ENCODE measurements at regions not wholly inside any gene's neighbourhood (a gene's known extent, or its start where the extent isn't known, plus 50 kb on each side); places are given as distances from the start of the nearest gene placed in this dataset.

DNA sequence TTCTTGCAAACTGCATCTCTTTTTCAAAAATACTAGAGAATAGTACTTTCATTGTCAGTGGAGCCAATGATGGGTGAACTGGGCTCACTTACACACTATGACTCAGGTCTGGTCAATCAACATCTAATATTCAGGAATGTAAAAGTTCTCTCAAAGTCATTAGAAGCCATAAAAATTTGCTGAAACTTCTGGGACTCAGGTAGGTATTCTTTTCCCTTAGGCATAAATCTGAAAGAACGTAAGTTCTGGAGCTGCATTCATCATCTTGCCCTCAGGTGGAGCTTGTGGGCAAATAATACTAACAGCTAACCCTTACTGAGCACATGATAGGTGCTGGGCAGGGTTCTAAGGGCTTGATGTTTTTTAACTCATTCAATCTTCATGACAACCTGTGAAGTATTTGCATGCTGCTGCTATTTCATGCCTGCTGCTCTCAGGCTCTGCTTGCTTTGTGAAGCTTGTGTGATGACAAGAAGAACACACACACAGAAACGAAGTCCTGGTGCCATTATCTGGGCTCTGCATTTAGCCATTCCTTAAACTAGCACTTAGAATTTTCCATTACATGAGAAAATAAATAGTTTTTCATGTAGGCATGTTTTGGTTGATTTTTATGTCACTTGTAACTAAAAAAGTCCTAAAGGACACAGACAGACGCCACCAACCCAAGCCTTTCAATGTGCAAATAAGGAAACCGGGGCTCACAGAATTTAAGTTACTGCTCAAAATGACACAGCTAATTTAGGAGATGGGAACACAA, 394.2 kb upstream of the LYPLAL1 start:
- no peak for FAIRE-seq

DNA sequence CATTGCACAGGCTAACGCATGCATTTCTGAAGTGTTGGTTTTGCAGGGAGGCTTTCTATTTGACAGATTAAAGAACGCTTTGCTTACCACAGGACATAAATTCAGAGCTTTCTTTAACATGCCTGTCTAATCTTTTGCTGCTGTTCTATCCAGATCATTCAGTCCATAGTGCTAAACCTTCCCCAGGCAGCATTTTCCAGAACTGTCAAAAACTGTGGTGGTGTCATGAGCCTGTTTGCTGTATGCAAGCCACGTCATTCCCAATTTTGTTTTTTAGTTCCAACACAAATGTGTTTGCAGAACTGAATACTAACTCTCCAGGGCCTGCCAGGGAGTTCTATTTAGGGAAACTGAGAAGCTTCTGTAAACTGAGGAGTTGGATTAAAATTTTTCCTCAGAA, 390.5 kb upstream of the LYPLAL1 start:
- no peak for FAIRE-seq

DNA sequence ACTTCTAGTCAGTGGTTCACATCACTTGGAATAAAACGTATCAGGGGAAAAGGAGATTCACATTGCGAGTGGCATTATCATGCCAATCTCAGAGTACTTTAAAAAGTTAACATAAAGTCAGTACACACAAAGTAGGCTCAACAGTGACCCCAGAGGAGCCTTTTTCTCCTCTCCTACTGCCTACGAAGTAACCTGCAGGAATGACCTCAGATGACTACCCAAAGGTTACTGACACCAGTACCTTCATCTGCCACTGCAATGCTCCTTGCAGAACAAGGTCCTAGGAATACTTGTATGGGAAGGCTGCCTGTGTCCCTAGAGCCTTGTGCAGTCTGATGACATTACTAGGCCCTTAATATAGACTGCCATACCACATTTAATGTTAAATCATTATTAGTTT, 389.8 kb upstream of the LYPLAL1 start:
- no peak for FAIRE-seq

DNA sequence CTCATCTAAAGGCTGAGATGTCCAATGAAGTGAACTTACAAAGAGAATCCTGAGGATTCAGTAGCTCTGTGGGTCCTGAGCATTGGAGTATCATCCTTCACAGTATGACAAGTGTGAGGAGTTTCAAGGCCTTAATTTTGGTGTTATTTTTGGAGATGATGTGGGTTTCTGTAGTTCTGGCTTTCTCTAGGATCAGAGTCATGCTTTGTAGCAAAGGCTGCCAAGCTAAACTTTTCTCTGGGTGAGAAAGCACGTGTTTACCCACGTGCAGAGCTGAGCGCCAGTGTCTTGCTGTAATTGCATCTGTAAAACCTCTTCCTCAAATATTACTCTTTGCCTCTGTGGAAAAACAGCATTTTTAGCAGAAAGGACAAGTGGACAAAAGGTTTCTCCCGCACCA, 387.8 kb upstream of the LYPLAL1 start:
- FAIRE-seq: no peak

DNA sequence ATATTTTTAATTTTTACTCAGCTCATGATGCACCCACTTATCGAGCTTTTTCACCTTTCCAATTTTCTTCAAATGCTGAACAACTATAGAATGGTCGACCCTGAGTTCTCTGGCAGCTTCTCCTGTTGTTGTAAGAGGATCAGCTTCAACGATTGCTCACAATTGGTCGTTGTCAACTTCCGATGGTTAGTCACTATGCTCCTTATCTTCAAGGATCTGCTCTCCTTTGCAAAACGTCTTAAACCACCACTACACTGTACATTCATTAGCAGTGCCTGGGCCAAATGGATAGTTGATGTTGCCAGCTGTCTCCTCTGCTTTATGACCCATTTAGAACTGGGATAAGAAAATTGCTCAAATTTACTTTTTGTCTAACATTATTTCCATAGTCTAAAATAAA, 385.9 kb upstream of the LYPLAL1 start:
- no peak for FAIRE-seq

DNA sequence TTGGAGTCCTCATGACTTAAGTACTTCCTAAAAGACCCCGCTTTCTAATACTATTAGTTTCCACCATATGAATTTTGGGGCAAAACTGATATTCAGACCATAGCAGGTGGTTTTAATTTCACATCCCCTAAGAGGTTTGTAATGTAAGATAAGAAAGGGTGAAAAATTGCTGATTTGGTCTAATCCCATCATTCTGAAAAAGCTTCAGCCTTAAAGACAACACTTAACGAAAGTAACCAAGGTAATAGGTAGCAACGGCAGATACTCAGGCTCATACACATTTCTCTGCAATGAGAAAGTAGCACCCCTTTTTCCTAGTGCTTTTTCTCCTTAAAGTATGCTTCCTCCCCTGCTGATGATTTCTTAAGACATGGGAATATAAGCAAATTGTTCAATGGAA, 376.9 kb upstream of the LYPLAL1 start:
- FAIRE-seq: no peak

DNA sequence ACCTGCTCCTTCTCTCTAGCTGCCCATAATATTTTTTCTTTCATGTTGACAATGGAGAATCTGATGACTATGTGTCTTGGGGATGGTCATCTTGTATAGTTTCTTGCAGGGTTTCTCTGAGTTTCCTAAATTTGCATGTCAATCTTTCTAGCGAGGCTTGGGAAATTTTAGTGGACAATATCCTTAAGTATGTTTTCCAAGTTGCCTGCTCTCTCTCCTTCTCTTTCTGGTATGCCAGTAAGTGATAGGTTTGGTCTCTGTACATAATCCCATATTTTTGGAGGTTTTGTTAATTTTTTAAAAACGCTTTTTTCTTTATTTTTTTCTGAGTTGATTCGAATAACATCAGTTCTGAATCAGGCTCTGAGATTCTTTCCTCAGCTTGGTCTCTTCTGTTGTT, 370.9 kb upstream of the LYPLAL1 start:
- no peak for FAIRE-seq

DNA sequence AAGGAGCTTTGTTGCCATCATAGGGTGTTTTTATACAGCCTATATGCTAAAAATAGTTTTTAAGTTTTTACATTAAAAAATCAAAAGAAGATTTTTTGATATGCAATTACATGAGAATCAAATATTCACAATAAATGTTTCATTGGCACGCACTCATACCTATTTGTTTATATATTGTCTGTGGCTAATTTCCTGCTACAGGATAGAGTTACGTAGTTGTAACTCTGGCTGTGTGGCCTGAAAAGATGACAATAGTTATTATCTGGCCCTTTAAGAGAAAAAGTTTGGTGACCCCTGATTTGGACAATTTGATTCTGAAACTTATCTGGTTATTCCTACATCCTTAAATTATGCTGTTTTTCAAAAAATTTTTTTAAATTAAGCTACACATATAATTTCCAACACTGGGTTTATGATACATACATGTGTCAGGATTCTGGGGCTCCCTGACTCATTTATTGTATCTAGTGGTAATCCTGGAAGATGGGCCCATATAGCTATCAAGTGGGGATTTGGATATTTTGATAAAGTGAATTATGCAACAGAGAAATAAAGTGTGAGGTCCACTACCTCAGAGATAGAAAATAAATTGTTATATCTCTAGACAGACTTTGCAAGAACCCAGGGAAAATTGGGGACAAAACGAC, 370.2 kb upstream of the LYPLAL1 start:
- no peak for FAIRE-seq

DNA sequence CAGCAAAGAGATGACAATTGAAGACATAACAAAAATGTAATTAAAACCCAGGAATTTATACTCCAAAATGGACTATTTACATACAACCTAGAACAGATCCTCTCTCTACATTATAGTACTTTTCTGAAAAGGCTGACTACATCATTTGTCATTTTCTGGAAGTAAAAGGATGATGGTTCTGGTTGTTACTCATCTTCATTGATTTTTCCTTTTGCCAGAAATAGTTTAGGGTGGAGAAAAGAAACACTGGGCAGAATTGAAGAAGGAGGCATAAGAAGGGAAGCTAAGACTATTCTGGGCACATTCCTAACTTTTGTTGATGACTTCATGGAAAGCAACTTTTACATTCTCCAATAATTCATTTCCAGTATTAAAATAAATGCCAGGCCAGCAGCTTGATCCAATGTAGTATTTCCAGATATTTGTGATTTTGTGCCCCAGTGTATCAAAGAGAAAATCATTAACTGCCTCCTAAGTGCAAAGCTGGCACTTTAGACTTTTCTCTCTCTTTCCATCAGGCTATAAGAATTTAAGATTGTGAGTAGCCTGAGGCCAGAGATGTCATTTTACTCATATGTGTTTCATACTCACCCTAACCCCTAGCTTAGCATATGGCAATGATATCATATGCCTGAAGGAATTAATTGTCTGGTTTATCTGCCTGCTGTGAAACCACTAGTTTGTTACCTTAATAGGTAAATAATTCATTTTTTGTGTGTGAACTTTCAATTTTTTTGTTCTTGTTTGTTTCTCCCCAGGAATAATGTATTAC, 369.5 kb upstream of the LYPLAL1 start:
- FAIRE-seq: no peak

DNA sequence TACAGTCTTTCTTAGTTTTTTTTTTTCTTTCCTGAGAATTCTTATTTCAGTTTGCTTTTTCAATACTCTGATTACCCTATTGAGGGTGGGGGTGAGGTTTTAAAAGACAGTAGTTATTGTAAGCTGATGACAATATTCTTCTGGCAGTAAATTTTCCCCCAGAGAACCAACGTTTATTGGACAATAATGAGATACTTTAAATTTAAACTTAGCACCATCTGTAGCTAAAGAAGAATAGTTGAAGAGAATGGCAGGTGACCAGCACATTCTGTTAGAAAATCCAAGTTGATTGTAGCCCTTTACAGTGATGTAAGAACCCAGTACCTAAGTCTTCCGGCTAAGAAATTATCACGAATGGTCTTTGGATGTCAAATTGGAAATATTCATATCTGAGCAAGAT, 364.6 kb upstream of the LYPLAL1 start:
- FAIRE-seq: no peak

DNA sequence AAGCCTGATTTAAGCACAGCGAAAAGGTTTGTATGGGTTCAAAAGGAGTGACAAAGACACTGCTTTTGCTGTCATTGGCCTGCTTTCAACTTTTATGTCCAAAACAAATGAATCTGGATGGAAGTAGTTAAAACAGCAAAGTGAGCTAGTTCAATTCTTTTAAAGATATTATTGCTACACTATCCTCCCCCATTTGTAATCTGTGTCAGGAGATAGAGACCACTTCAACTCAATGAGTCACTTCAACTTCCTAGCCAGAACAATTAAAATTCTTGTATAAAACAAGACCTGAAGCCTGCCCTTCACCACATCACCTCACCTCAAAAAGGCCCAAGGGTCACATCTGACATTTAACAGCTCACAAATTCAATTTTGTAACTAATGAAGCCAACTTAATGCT, 364.1 kb upstream of the LYPLAL1 start:
- no peak for FAIRE-seq

DNA sequence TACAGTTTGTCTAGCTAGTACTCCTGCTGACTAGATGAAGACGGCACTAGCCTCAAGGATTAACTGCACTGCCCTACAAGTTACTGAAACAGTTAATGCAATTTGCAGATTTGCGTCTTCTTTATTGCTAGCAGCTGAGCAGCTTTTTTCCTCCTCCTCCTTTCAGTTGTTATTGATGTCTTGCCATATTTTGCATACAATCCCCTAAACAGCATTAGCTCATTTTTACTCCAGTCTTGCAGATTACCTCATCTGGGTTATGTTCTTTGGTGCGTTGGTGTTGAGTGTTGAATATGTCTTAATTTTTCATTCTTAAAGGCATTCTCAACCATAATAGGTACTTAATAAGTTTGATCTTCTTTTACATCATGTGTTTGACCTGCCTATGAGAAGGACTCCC, 363.4 kb upstream of the LYPLAL1 start:
- FAIRE-seq: peak; percentile 89

DNA sequence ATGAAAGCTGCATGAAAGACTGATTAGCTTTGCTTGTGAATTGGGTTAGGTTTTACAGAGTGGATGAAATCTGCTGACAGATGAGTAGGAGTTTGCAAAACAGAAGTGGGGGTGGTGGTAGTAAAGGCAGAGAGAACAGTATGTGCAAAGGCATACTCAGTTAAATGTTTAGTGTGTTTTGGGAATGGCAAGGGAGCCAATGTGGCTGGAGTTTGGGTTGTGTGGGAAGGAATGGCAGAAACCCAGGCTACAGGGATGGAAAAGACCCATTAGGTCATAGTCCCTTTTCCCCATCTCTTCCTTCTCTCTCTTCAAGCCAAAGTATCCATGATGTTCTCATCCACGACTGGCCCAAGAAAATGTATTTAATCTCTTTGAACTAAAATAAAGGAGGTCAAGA, 362.2 kb upstream of the LYPLAL1 start:
- FAIRE-seq: no peak

DNA sequence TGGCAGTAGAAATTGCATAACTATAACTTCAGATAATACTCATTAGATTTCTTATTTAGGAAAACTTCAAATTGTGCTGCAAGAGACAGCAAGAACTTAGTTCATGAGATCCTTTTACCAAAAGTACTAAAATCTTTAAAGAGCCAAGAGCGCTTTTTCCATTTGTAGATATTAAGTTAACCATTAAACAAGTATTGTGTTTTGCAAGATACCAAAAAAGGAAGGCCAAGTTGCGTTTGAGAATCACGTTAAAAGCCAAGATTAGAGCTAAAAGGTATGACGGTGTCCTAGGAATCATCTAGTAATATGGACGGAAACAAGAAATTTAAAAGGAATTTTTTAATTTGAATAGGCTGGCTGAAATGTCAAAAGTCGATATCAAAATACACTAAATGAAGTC, 361.3 kb upstream of the LYPLAL1 start:
- no peak for FAIRE-seq

DNA sequence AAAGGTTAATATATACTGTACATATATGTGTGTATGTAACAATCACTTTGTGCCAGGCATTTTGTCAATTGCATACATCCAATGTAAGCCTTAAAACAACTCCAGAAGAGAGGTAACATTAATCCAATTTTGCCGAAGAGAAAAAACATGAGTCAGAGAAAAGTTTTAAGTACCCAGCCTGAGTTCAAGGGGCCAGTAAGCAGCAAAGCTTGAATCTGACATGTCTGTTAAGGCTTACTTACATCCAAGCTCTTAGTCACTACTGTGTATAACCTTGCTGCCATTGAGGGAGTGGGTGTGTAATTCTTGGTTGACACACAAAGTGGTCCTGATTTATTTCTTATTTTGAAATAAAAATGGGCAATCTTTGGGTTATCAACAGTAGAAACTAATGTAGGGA, 360.4 kb upstream of the LYPLAL1 start:
- no peak for FAIRE-seq

DNA sequence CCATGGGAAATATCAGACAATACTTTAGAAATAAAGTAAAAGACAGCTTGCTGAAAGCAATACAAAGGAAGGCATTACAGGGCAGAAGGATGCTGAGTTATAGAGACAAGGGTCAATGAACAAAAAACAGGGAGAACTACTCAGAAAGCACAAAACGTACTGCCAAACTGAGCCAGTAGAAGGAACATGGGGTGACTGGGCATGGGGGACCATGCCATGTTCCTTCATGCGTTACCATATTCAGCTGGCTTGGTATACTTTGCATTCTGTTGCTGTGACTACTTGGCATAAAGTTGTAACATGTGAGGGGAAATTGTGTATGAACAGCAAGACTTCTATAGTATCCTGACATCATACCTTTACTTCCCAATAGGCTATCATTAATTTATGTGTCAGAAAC, 358.6 kb upstream of the LYPLAL1 start:
- no peak for FAIRE-seq

DNA sequence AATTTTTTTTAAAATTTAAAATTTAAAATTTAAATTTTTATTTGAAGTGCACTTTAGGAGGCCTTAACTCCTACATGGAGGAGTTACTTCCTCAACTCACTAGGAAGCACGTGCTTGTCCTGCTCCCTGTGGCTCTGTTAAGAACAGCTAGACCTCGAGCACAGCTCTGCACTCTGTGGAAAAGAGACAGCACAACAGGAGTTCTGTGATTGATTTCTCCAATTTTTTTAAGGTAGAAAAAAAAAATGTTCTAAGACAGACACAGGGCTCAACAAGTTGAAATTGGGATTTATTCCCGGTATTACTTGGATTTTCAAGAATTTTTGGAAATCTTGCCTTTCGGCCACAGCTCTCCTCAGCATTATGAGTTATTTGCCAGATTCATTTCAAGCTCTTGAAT, 356.6 kb upstream of the LYPLAL1 start:
- FAIRE-seq: no peak

DNA sequence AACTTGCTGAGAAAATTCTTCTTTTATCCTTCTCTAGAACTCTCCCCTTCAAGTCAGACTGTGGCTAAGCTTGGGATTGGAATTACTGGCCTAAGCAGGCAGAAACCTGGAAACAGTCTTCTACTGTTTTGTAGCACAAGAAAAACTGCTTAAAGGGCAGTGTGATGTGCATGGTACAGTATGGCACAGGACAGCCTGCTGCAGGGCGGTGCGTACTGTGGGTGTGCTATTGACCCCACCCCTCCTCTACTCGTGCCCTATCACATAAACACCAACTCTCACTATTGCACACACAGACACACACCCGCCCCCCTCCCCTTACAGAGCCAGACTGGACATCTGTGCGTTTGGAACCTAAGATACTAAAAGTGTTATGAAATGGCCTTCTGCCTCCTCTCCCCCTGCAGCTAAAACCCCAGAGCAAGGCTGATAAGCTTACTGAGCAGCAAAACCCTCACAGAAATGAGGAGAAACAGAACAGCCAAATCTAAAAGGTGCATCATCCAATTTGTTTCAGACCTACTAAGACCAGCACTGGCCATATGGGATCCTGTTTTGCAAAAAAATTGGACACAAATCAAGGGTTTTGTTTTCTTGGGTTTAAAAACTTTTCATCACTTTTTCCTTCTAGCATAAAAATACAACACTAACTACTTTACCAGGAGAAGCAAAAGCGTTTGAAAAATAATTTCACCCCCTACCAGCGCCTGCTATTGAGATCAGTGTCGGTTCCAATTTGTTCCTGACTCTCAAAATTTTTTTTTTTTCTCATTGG, 355.8 kb upstream of the LYPLAL1 start:
- FAIRE-seq: no peak

DNA sequence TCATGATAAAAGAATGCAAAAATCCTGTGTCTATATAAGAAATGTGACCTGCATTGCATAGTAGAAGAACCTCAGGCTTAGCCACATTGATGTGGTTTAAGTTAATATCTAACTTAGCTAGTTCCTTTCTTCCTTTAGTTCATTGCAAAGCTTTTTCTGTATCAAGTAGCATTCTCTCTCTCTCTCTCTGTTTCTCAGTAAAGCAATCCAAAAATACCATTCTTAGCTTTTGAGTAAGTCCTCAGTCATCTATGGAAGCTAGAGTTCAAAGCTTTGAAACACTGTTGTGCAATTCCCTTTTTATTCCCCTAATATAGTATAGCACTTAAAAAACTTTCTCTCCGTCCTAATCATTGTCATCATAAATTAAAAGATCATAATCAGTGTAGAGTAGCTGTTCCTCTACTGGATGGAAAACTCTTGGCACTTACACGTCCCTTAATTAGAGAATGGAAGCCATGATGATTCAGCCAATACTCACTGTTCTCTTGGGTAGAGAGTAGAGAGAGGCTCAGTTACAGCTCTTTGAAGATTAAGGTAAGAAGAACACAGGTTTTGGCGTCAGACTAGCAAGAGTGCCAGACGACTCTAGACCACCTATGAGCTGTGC, 350.3 kb upstream of the LYPLAL1 start:
- FAIRE-seq: no peak

DNA sequence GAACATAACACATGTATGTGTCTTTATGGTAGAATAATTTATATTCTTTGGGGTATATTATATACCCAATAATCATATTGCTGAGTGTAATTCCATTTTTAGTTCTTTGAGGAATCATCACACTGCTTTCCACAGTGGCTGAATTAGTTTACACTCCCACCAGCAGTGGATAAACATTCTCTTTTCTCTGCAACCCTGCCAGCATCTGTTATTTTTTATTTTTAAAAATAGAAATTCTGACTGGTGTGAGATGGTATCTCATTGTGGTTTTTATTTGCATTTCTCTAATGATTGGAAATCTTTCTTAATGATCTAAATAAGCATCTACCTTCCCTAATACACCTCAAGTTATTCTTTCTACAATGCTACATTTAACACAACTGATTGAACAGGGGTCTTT, 346.2 kb upstream of the LYPLAL1 start:
- FAIRE-seq: no peak

DNA sequence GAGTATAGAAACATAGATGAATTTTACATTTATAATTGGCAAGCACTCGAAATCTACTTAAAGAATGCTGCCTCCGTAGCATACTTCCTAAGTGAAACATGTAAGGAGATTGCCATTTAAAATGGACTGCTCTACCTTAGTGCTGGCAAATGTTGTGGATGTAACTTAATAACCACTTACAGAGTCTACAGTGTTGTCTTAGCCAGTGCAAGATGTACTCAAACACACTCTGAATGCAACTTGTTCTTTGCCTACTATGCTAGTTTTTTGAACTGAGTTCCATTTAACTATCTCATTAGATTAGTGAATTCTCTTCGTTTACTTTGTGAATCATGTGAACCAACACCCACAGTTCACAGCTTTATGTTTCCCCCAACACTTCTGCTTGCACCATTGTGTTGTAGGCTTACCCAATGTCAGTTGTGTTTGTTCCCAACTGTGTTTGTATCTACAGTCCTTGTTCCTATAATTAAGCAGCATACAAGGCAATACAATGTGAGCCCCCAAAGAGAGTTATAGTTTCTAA, 345.5 kb upstream of the LYPLAL1 start:
- no peak for FAIRE-seq

DNA sequence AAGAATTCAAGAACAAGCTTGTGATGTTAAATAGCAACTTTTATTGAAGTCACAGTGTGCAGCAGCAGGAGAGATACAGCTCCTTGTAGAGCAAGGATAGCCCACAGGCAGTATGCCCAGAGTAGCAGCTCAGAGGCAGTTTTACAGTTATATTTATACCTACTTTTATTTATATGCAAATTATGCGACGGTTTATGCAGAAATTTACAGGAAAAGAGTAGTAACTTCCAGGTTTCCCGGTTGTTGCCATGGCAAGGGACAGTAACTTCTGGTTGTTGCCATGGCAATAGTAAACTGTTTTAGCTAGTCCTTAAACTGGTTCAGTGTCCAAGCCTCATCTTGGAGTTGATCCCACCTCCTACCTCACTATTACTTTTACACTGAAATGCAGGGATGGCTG, 344.6 kb upstream of the LYPLAL1 start:
- FAIRE-seq: no peak

DNA sequence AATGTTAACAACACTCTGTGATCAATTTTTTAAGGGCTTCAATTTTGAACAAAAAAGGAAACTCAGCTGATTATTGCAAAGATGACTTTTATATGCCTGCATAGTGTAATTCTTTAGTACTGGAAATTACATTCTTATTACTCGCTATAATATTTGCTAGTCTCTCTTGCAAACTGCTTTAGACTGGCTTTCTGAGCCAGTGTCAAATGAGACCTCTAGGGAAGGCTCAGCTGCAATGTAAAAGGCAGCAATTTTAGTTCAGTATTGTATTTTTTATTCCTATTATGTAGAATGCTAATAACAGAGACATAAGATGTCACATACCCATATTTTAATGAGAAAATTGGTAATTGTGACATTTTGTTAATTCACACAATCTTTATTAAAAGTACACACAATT, 338.1 kb upstream of the LYPLAL1 start:
- no peak for FAIRE-seq

All from endometrium (tissue), 2 donors.